HG03378 (cell line): ENCODE measurements at regions not wholly inside any gene's neighbourhood (a gene's known extent, or its start where the extent isn't known, plus 50 kb on each side); places are given as distances from the start of the nearest gene placed in this dataset.
"Not testable (repeated sequence)": the region's sequence is repeated elsewhere in the genome, so short reads cannot be mapped to it uniquely, and the experiment has no call there.

Experiments
- ATAC-seq: cut with Tn5 transposase; IDR thresholded peaks from one replicate; pipeline ENCODE4 v1.9.1; 2021; ENCODE audit warnings: mild to moderate bottlenecking, moderate library complexity; ENCODE audit not compliant: unreplicated experiment

GRCh38 chr10:114708084-114708483 is 50.0 kb upstream of the ABLIM1 start:
- ATAC-seq: no peak

- no peak for ATAC-seq
Measured at GRCh38 chr10:114708717-114709335, 50.8 kb upstream of the ABLIM1 start.

- ATAC-seq: no peak
Measured at GRCh38 chr10:114709984-114710383, 51.9 kb upstream of the ABLIM1 start.

- no peak for ATAC-seq
Measured at GRCh38 chr10:114711176-114711868, 53.2 kb upstream of the ABLIM1 start.

- ATAC-seq: no peak
Measured at GRCh38 chr10:114711869-114712250, 53.8 kb upstream of the ABLIM1 start.

GRCh38 chr10:114713525-114714090 is 55.5 kb upstream of the ABLIM1 start:
- no peak for ATAC-seq

- ATAC-seq: no peak
Measured at GRCh38 chr10:114714281-114714741, 56.2 kb upstream of the ABLIM1 start.

- ATAC-seq: no peak
Measured at GRCh38 chr10:114715171-114715670, 57.1 kb upstream of the ABLIM1 start.

GRCh38 chr10:114716811-114717404 is 58.8 kb upstream of the ABLIM1 start:
- no peak for ATAC-seq

GRCh38 chr10:114717881-114718280 is 59.8 kb upstream of the ABLIM1 start:
- ATAC-seq: not testable (repeated sequence)

GRCh38 chr10:114718374-114718773 is 60.3 kb upstream of the ABLIM1 start:
- ATAC-seq: no peak

- no peak for ATAC-seq
Measured at GRCh38 chr10:114719311-114719710, 61.2 kb upstream of the ABLIM1 start.

GRCh38 chr10:114720023-114720422 is 61.9 kb upstream of the ABLIM1 start:
- ATAC-seq: not testable (repeated sequence)

GRCh38 chr10:114720685-114721278 is 62.7 kb upstream of the ABLIM1 start:
- ATAC-seq: no peak

- ATAC-seq: not testable (repeated sequence)
Measured at GRCh38 chr10:114722136-114722535, 64.1 kb upstream of the ABLIM1 start.

- ATAC-seq: no peak
Measured at GRCh38 chr10:114723361-114723760, 65.3 kb upstream of the ABLIM1 start.

GRCh38 chr10:114723991-114724715 is 66.1 kb upstream of the ABLIM1 start:
- ATAC-seq: no peak

- ATAC-seq: no peak
Measured at GRCh38 chr10:114724716-114725106, 66.6 kb upstream of the ABLIM1 start.

GRCh38 chr10:114726820-114727271 is 68.8 kb upstream of the ABLIM1 start:
- ATAC-seq: no peak

- no peak for ATAC-seq
Measured at GRCh38 chr10:114728325-114728724, 70.2 kb upstream of the ABLIM1 start.
